ENCODE measurements at regions not wholly inside any gene's neighbourhood (a gene's known extent, or its start where the extent isn't known, plus 50 kb on each side); places are given as distances from the start of the nearest gene placed in this dataset.

GRCh38 chr3:38985981-38986380, 65.8 kb downstream of the SCN11A start:
- Histone ChIP-seq H3K4me1 (ENCODE audit: control insufficient read depth, insufficient read depth, low read length) (no peaks in the 10 kb centered on the region), H3K9me3 (ENCODE audit: control insufficient read depth, insufficient read depth, low read depth, low read length) (no peaks in the 10 kb centered on the region), H3K4me3 (ENCODE audit: low read depth in 2 of 2, low read length in 2 of 2) (no peak overlapping the region), H3K36me3 (ENCODE audit: control insufficient read depth, insufficient read depth, low read length) (no peaks in the 10 kb centered on the region), H3K27me3 (ENCODE audit: control insufficient read depth, insufficient read depth, low read length) (no peaks in the 10 kb centered on the region; the same call in 1 of the 2 replicates), H3K27ac (ENCODE audit: low read length) (no peak overlapping the region)
- no peak for ATAC-seq
- no TSS peak for BruUV-seq (replicated peaks)
- CTCF ChIA-PET = no interaction called here
- in situ Hi-C loops (cut with HindIII; ENCODE audit: low pct_unique_long_range_greater_than_20kb, low sequenced_read_pairs) (no loop called here), intact Hi-C loops (cut with micrococcal nuclease; ENCODE audit: unreplicated experiment) (no loop called here)
- POLR2A ChIA-PET = no interaction called here
- DNase-seq (ENCODE audit: low read depth, low spot score) = no peak
- TF ChIP-seq POLR2AphosphoS5 (IDR thresholded peaks at IDR 0.05; ENCODE audit: low read depth, low read length) (no peak), TCF7L2 (IDR thresholded peaks at IDR 0.05; ENCODE audit: low read depth, low read length) (no peak), CTCF (IDR thresholded peaks at IDR 0.05) (no peak), REST (IDR thresholded peaks at IDR 0.05; ENCODE audit: insufficient read depth in 1 of 2, low read depth in 2 of 2, low read length in 1 of 2) (no peak), SIN3A (IDR thresholded peaks at IDR 0.05; ENCODE audit: borderline replicate concordance, insufficient read depth, low read depth, low read length) (no peak)

DNA sequence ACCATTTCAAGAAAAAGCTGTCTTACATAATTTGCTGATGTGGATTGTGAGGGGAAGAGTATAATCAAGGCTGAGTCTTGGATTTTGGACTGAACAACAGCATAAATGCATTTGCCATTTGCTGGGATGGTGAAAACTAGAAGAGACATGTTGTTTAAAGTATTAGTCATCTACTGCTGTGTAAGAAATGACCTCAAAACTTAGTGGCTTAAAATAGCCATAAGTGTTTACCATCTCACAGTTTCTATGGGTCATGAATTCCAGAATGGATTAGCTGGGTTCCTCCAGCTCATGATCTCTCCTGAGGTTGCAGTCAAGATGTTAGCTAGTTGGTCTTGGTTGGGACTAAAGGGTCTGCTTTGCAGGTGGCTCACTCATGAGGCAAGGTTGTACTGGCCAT, 66.2 kb downstream of the SCN11A start:
- H3K4me3 ChIP-seq (ENCODE audit: low read depth in 2 of 2, low read length in 2 of 2) = no peak overlapping the region
- CTCF ChIA-PET = no interaction called here
- TF ChIP-seq SIN3A (IDR thresholded peaks at IDR 0.05; ENCODE audit: borderline replicate concordance, insufficient read depth, low read depth, low read length) (no peak), TCF7L2 (IDR thresholded peaks at IDR 0.05; ENCODE audit: low read depth, low read length) (no peak), POLR2AphosphoS5 (IDR thresholded peaks at IDR 0.05; ENCODE audit: low read depth, low read length) (no peak), CTCF (IDR thresholded peaks at IDR 0.05) (no peak), REST (IDR thresholded peaks at IDR 0.05; ENCODE audit: insufficient read depth in 1 of 2, low read depth in 2 of 2, low read length in 1 of 2) (no peak)
- POLR2A ChIA-PET = no interaction called here
- in situ Hi-C loops (cut with HindIII; ENCODE audit: low pct_unique_long_range_greater_than_20kb, low sequenced_read_pairs) (no loop called here), intact Hi-C loops (cut with micrococcal nuclease; ENCODE audit: unreplicated experiment) (no loop called here)
- DNase-seq (ENCODE audit: low read depth, low spot score) (no peak), ATAC-seq (no peak)
- no TSS peak for BruUV-seq (replicated peaks)
- no peaks in the 10 kb centered on the region for H3K9me3 ChIP-seq (ENCODE audit: control insufficient read depth, insufficient read depth, low read depth, low read length)
- no peaks in the 10 kb centered on the region for H3K36me3 ChIP-seq (ENCODE audit: control insufficient read depth, insufficient read depth, low read length)
- H3K4me1 ChIP-seq (ENCODE audit: control insufficient read depth, insufficient read depth, low read length) = no peaks in the 10 kb centered on the region
- no peak overlapping the region for H3K27ac ChIP-seq (ENCODE audit: low read length)
- H3K27me3 ChIP-seq (ENCODE audit: control insufficient read depth, insufficient read depth, low read length) = peaks cover 2% of the 10 kb centered on the region; the same call in 1 of the 2 replicates
